Neural cell (in vitro differentiated cells): ENCODE measurements at regions not wholly inside any gene's neighbourhood (a gene's known extent, or its start where the extent isn't known, plus 50 kb on each side); places are given as distances from the start of the nearest gene placed in this dataset.

Source experiments
- H2AFZ ChIP-seq: fragments of 200-600, 300-800 bp; sonication (generic), shearing (Covaris generic); 2 replicates; pipeline ENCODE4 v1.6.0; 2014; ENCODE audit warnings: low read depth, mild to moderate bottlenecking, antibody characterized with exemption, low read length, moderate library complexity
- H3F3A ChIP-seq: fragments of 200-600 bp; shearing (Covaris generic); 2 replicates; pipeline ENCODE4 v1.6.1; 2016; ENCODE audit warnings: mild to moderate bottlenecking, moderate library complexity, mixed read lengths, antibody characterized with exemption, low read length; ENCODE audit not compliant: insufficient read depth, poor library complexity, severe bottlenecking
- H3K27ac ChIP-seq: fragments of 200-600, 300-800 bp; sonication (generic), shearing (Covaris generic); 2 replicates; pipeline ENCODE4 v1.5.1; 2014; ENCODE audit warnings: mild to moderate bottlenecking, low read length, moderate library complexity
- H3K27me3 ChIP-seq: fragments of 300-800, 200-600 bp; sonication (generic), shearing (Covaris generic); 2 replicates; pipeline ENCODE4 v1.6.0; 2014; ENCODE audit warnings: mild to moderate bottlenecking, low read depth, low read length, moderate library complexity; ENCODE audit not compliant: insufficient read depth
- H3K36me3 ChIP-seq: fragments of 300-800, 200-600 bp; sonication (generic), shearing (Covaris generic); 2 replicates; pipeline ENCODE4 v1.5.1; 2014; ENCODE audit warnings: mild to moderate bottlenecking, antibody characterized with exemption, low read length, moderate library complexity; ENCODE audit not compliant: insufficient read depth
- H3K4me2 ChIP-seq: fragments of 300-800, 200-600 bp; sonication (generic), shearing (Covaris generic); 2 replicates; pipeline ENCODE4 v1.6.0; 2014; ENCODE audit warnings: mild to moderate bottlenecking, low read length
- H3K4me3 ChIP-seq: fragments of 300-800, 200-600 bp; sonication (generic), shearing (Covaris generic); 2 replicates; pipeline ENCODE4 v1.5.1; 2014; ENCODE audit warnings: mild to moderate bottlenecking, low read length, moderate library complexity
- H3K79me2 ChIP-seq: fragments of 200-600 bp; shearing (Covaris generic); replicated peaks from 2 replicates; pipeline ENCODE4 v1.6.0; 2014; ENCODE audit warnings: mild to moderate bottlenecking, low read length, moderate library complexity; ENCODE audit not compliant: insufficient read depth
- H3K9ac ChIP-seq: fragments of 300-800, 200-600 bp; sonication (generic), shearing (Covaris generic); 2 replicates; pipeline ENCODE4 v1.6.1; 2016; ENCODE audit warnings: mild to moderate bottlenecking, low read length, mixed read lengths
- H3K9me2 ChIP-seq: fragments of 200-600 bp; shearing (Covaris generic); 2 replicates; pipeline ENCODE4 v1.6.1; 2016; ENCODE audit warnings: mild to moderate bottlenecking, low read length, mixed read lengths; ENCODE audit not compliant: insufficient read depth
- H3K9me3 ChIP-seq: fragments of 200-600, 300-800 bp; sonication (generic), shearing (Covaris generic); 2 replicates; pipeline ENCODE4 v1.6.1; 2016; ENCODE audit warnings: mild to moderate bottlenecking, mixed run types, low read length, moderate library complexity, mixed read lengths
- H4K20me1 ChIP-seq: fragments of 200-600 bp; shearing (Covaris generic); 2 replicates; pipeline ENCODE4 v1.6.1; 2016; ENCODE audit warnings: mild to moderate bottlenecking, mixed run types; ENCODE audit not compliant: insufficient read depth
- CTCF ChIP-seq: fragments of 450-650 bp; IDR thresholded peaks from 2 replicates; pipeline ENCODE4 v1.5.1; 2014; ENCODE audit warnings: antibody characterized with exemption, mild to moderate bottlenecking, moderate library complexity; ENCODE audit not compliant: poor library complexity, severe bottlenecking
- EP300 ChIP-seq: fragments of 450-650 bp; conservative IDR thresholded peaks from 2 replicates; pipeline ENCODE4 v1.6.1; 2014; ENCODE audit warnings: antibody characterized with exemption, mild to moderate bottlenecking, moderate library complexity; ENCODE audit not compliant: poor library complexity, severe bottlenecking
- EZH2 ChIP-seq: fragments of 200-600, 300-800 bp; shearing (Covaris generic), sonication (generic); IDR thresholded peaks from 2 replicates; pipeline ENCODE4 v1.6.1; 2014; ENCODE audit warnings: antibody characterized with exemption, low read length, borderline replicate concordance, mild to moderate bottlenecking; ENCODE audit not compliant: insufficient read depth, poor library complexity, severe bottlenecking
- MXI1 ChIP-seq: fragments of 450-650 bp; conservative IDR thresholded peaks from 2 replicates; pipeline ENCODE4 v1.6.1; 2014; ENCODE audit warnings: antibody characterized with exemption, mild to moderate bottlenecking; ENCODE audit not compliant: poor library complexity, severe bottlenecking
- POLR2AphosphoS5 ChIP-seq: IDR thresholded peaks from 2 replicates; pipeline ENCODE4 v1.6.1; 2012
- RAD21 ChIP-seq: fragments of 450-650 bp; conservative IDR thresholded peaks from 2 replicates; pipeline ENCODE4 v1.6.1; 2014; ENCODE audit warnings: antibody characterized with exemption, mild to moderate bottlenecking, moderate library complexity
- REST ChIP-seq: IDR thresholded peaks from 2 replicates; pipeline ENCODE4 v1.6.1; 2012; ENCODE audit warnings: borderline replicate concordance
- SMC3 ChIP-seq: fragments of 450-650 bp; conservative IDR thresholded peaks from 2 replicates; pipeline ENCODE4 v1.6.1; 2014; ENCODE audit warnings: antibody characterized with exemption, mild to moderate bottlenecking, moderate library complexity; ENCODE audit not compliant: poor library complexity
- TAF1 ChIP-seq: IDR thresholded peaks from 2 replicates; pipeline ENCODE4 v1.6.1; 2012; ENCODE audit warnings: low read depth

- Histone ChIP-seq H3K9me3 (no peaks in the 10 kb centered on the region), H3K79me2 (no peaks in the 10 kb centered on the region), H3K9me2 (no peaks in the 10 kb centered on the region), H3K27ac (no peak overlapping the region), H2AFZ (no peak overlapping the region), H3K27me3 (no peaks in the 10 kb centered on the region), H4K20me1 (no peaks in the 10 kb centered on the region), H3F3A (no peaks in the 10 kb centered on the region), H3K4me2 (no peak overlapping the region), H3K36me3 (no peaks in the 10 kb centered on the region), H3K9ac (no peak overlapping the region), H3K4me3 (no peak overlapping the region)
- TF ChIP-seq EP300 (no peak), POLR2AphosphoS5 (no peak), MXI1 (no peak), REST (no peak), EZH2 (no peak), CTCF (no peak), SMC3 (no peak), RAD21 (no peak), TAF1 (no peak)
Measured at GRCh38 chr5:54628050-54628449, 110.5 kb downstream of the SNX18 start.

- Histone ChIP-seq H3K9me2 (no peaks in the 10 kb centered on the region), H3K27ac (no peak overlapping the region), H3K79me2 (no peaks in the 10 kb centered on the region), H3K9ac (no peak overlapping the region), H2AFZ (no peak overlapping the region), H3K4me2 (no peak overlapping the region), H3K4me3 (no peak overlapping the region), H3K27me3 (no peaks in the 10 kb centered on the region), H4K20me1 (no peaks in the 10 kb centered on the region), H3K9me3 (no peaks in the 10 kb centered on the region), H3F3A (no peaks in the 10 kb centered on the region), H3K36me3 (no peaks in the 10 kb centered on the region)
- TF ChIP-seq REST (no peak), POLR2AphosphoS5 (no peak), SMC3 (no peak), CTCF (no peak), MXI1 (no peak), EP300 (no peak), RAD21 (no peak), EZH2 (no peak), TAF1 (no peak)
Measured at GRCh38 chr5:54626407-54626806, 108.8 kb downstream of the SNX18 start.
